Islet of Langerhans (tissue), 1 donor: ENCODE measurements at regions not wholly inside any gene's neighbourhood (a gene's known extent, or its start where the extent isn't known, plus 50 kb on each side); places are given as distances from the start of the nearest gene placed in this dataset.
A peak's percentile ranks its signal among the peaks of the same experiment; 100 is the strongest.
"Not testable (repeated sequence)": the region's sequence is repeated elsewhere in the genome, so short reads cannot be mapped to it uniquely, and the experiment has no call there.

ENCODE experiments used
- FAIRE-seq: peaks from one replicate; lab custom pipeline; 2011; peaks lifted over from hg19 to GRCh38; lab: Jason Lieb, UNC

DNA sequence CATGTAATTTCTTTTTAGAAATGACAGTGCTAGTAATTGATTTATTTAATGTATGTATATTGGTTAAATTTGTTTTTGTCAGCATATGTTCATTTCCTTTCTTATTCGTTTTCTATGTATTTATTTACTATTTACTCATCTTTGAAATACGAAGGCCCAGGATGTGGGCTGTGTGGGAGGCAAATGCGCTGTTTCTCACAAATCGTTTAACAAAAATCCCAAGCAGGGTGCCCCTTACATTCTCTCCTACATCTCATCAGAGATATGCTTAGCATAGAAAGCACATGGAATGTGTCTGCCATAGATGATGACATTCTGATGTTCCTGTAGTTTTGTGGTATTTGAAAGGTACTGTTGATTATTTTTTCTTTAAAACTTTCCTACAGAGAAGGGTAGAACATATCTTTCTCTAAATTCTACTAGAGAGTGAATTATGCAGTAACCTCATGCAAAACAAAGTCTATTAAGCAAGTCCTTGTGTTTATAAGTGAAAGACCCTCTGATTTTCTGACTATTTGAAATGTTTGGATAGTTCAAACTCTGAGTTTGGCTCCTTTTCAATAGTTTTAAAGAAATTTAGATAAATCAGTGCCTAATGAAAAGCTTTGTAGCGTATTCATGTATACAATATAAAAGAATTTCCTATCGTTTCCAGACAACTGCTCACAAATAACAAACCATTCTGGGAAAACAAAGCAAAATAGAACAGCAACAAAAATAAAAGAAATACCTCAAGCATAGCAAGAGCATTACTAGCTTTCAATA lies 111.1 kb upstream of the VGLL3 start:
- no peak for FAIRE-seq

DNA sequence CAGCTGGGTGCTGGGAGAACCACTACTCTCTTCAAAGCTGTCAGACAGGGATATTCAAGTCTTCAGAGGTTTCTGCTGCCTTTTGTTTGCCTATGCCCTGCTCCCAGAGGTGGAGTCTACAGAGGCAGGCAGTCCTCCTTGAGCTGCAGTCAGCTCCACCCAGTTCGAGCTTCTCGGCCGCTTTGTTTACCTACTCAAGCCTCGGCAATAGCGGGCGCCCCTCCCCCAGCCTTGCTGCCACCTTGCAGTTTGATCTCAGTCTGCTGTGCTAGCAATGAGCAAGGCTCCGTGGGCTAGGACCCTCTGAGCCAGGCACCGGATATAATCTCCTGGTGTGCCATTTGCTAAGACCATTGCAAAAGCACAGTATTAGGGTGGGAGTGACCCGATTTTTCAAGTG lies 106.8 kb upstream of the VGLL3 start:
- FAIRE-seq = not testable (repeated sequence)

DNA sequence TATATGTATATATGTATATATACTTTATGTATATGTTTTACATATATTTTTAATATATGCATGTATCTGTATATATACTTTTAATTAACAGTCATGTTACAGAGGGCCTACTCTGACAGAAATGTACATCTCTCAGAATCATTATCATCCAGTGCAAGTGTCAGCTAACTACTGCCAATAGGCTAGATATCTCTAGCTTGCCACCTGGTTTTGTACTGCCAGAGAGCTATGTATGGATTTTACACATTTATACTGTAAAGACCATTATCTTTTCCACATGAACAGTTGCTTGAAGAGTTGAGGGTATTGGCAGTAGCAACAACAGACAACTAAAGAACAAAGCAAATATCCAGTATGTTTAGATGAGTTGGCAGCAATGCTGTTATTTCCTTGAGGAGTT lies 99.7 kb upstream of the VGLL3 start:
- FAIRE-seq = no peak

DNA sequence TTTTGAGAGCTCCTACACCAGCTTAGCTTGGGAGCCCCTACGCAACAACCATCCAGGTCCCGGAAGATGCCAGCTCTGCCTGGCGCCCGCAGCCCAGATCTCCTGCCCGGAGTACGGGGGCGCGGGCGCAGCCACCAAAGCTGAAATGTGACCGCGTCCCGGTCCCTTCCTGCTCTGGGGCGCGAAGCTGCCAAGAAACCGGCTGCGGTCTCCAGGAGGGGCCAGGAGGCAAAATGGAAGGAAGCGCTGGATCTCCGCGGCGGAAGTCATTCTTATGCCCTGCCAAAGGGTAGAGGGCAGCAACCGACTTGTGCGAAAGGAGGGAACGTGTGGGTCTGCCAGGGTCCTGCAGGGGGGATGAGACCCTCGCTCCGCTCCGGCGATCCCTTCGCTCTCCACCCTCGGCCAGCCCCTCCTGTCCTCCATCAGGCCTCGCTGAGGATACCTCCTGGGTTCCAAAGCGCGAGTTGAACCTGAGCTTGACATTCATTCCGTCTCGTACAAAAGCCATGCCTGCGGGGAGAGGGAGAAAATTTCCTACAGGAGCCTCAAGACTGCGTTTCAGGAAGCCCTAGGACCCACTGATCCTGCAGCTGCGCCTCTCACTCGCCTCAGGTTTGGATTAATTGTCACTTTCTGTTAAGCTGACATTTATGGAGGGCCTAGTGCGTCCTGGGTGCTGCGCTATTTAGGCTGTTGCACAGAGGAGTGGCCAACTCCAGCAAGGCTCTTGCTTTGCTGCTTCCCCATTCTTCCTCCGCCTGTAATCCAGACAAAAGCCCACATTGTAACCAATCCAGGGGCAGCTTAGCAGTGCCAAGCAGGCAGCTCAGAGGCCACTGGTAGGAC lies 98.3 kb upstream of the VGLL3 start:
- no peak for FAIRE-seq

DNA sequence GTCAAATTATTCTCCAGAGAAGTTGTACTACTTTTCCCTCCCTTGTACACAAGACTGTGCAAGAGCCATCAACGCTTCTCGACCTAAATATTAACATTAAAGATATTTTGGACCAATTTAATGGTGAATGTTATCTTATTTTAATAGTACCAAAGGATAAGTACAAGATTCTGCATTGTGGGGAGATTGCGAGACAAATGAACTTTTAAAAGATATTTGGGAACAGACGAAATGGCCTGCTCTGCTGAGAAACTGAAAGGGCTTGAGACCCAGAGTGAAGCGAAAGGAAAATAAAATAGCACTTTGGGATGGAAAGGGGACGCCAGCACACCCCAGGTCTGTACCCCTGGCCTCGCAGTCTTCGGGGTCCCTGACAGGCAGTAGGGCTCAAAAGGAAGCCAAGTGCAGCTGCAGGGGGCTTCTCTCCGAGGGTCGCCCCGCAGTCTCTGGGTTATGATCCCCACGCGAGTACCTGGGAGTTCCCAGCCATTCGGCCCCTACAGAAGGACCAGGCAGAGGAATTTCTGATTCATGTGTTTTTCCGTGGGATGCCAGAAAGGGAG lies 97.6 kb upstream of the VGLL3 start:
- no peak for FAIRE-seq

DNA sequence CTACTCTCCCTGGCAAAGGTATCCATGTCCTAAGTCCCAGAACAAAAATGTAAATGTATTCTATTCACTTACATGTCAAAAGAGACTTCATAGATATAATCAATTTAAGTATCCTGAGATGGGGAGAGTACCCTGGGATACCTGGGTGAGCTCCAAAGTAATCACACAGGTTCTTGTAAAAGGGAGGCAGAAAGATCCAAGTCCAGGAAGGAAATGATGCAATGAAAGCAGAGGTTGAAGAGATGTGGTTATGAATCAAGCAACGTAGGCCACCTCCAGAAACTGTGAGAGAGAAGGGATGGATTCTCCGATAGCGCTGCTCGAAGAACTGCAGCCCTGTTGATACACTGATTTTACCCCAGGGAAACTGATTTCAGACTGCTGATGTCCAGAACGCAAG lies 93.9 kb upstream of the VGLL3 start:
- FAIRE-seq = no peak

DNA sequence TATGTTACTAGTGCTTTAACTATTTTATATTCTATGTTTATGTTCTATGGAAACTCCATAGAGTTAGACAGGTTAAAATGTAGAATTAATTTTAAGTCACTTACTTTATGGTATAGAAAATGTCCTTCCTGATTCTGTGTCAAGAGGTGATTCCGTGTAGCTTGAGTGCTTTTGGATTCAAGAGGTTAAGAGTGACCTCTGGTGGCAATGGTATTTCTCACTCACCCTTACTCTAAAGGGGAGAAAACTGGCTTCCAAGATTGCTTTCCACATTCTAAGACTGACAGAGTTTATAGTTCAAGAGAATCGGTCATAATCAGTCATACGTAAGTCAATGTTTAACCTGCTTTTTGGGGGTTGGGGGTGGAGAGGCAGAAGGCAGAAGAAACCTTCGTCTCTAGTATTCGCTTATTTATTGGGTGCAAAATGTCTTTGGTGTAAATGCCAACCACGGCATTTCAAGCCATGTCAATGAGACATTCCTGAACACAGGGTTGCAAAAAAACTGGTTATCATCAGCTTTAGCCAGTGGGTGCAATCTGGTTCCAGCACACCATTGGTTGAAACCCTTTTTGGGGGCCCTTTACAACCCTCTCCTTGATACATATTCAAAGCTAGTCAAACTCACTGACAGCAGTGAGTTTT lies 92.0 kb upstream of the VGLL3 start:
- peak; percentile 97 for FAIRE-seq

DNA sequence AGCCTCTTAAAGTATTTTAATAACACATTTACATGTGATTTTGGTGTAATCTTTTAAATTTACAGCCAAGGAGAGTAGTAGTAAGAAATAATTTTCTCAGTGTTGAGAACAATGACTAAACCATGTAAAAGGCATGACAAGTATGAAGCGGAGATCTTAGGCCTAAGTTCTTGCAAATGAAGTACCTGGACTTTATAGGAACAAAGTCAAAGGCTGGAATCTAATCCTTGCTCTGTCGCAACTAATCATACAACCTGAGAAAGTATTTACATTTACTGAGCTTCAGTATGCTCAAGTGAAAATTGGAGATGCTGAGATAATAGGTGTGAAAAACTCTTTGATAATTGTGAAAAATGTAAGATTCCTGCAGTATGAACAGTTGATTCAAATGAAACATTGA lies 86.4 kb upstream of the VGLL3 start:
- no peak for FAIRE-seq

DNA sequence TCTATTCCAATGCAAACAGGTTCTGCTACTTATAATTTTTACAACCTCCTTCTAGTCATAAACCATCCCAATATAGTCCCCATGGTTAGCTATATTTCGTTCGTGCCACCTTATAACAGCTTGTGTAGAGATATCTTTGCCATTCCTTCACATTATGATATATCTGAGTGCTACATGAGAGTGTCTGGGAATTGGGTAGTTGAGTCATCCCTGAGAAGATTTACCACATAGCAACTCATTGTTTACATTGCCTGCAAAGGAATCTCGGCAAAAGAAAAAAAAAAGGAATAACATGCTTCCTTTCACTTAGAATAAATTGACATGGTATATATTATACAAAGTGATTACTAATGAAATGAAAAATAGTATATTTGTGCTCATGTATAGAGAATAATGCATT lies 86.0 kb upstream of the VGLL3 start:
- FAIRE-seq = no peak

DNA sequence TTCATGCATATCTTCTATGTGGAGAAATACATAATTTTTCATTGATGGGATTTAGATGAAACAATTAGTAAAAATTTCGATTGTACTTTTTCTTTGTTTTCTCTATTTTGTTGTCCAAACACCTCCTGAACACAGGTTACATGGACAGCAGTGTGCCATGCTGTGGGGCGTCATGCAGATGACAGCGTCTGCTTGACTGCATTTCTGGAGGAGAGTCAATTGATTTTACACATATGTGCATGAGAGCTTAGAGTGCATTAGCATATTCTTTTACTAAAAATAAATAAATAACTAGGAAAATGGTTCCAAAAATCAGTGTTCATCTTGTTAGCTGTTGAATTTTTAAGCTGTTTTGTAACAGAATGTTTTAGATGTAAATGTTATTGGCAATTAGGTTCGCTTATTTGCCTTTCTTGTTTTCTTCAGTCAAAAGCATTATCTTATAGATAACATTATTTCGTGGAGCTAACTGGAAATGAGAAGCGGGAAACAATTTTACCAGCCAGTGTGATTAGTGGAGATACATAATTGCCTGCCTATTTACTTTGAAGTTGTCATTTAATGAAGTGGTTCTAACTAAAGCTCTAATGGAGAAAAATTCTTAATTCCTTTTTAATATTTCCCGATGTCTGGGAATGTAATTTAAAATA lies 82.7 kb upstream of the VGLL3 start:
- FAIRE-seq = no peak

DNA sequence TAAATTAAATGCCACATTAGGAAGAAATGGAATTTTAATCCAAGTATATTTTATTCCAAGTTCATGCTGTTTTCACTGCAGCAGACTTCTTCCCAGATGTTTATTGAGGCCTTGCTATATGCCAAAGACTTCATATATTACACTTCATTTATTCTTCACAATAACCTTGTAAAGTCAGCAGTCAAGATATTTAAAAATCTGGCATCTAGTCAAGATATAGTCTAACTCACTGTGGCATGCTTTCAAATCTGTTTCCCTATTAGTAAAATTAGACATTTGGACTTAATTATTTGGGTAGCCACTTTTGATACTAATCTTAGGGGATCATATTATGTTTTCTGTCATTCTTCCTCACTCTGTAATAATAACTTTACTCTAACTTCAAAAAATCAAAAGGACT lies 81.5 kb upstream of the VGLL3 start:
- no peak for FAIRE-seq

DNA sequence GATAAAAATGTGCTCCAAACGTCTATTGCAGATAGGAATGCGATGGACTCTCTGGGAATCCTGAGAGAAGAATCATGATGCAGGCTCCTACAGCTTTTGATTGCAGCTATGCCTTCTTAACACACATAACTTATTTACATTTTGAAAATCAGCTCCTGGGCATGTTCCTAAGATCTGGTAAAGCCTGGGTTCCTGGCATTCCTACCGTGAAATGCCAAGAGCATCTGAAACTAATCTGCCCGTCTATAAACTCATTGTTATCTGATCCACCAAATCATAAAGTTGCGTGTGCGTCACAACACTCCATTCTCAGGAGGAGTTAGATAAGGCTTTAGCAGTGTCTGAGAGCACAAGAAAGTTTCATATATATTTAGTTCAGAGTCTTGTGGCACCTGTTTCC lies 79.0 kb upstream of the VGLL3 start:
- no peak for FAIRE-seq

DNA sequence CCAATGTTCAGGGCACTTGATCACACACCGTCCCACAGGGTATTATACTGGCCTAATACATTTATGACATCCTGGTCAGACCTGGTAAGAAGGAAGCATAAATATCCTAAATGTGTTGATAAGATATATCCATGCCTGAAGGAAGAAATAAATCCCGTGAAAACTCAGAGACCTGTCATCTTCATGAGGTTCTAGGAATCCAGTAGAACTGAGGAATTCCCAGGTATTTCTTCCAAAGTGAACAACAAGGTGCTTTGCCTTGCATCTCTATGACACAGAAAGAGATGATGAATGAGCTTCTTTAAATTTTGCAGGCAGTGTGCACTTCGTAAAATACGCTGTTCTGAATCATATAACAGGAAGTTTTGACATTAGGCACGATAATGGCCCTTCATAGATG lies 78.1 kb upstream of the VGLL3 start:
- no peak for FAIRE-seq

DNA sequence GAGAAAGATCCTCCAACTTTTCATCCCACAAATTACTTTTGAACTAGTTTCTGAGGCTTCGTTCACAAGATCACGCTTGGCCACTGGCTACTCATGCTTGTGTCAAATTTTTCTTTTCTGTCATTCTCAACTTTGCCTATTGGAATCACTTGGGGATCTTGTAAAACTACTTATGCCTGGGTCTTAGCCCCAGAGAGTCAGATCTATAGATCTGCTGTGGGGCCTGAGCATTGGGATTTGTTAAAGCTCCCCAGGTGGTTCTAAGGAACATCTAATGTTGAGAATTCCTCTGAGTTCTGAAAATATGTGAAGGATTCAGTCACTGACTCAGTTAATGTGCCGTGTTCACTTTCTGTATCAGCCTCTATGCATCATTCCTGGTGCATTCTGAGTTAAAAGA lies 71.7 kb upstream of the VGLL3 start:
- no peak for FAIRE-seq

DNA sequence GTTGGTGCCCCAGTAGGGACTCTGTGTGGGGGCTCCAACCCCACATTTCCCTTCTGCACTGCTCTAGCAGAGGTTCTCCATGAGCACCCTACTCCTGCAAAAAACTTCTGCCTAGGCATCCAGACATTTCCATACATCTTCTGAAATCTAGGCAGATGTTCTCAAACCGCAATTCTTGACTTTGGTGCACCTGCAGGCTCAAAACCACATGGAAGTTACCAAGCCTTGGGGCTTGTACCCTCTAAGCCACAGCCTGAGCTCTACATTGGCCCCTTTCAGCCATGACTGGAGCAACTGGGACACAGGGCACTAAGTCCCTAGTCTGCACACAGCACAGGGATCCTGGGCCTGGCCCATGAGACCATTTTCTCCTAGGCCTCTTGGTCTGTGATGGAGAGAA lies 66.5 kb upstream of the VGLL3 start:
- FAIRE-seq = no peak

DNA sequence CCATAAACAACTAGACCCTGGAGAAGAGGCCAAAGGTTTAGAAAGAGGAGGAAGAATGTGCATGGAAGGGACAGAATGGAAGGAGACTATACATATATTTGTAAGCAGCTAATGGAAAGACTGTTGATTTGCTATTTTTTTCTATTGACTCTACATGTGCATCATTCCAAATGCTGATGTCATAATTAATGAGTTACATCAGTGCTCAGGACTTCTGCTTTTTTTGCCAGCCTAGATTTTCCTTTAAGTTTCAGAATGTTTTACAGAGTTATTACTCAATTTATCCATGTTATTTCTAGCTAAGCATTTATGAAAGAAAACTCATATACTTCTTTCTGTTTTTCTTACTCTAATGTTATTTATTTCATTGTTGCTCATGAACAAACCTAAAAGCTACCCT lies 62.6 kb upstream of the VGLL3 start:
- FAIRE-seq = no peak

DNA sequence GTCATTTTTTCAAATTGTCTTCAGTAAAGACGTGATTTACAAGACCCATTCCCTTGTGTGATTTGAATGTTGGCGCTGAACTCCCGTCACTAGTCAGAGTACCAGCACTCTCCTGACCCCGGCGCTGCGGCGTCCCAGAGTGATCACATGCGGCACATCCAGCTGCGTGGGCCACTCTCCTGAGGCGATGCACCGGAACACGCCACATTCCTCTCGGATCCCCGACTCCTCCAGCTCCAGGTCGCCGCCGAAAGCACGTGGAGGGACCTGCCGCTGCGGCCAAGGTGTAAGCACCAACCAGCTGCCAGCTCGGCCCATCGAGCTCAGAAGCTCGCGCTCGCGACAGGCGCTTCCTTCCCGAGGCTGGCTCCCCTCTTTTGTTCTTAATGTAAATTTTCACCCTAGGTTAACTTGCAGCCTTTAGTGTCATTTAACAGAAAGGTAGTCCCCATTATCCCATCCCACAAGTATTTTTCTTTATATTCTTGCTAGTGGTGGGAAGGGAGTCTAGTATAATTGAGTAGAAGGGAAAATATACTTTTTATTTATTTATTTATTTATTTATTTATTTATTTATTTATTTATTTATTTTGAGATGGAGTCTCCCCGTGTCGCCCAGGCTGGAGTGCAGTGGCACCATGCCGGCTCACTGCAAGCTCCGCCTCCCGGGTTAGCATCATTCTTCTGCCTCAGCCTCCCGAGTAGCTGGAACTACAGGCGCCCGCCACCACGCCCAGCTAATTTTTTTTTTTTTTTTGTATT lies 61.7 kb upstream of the VGLL3 start:
- FAIRE-seq = no peak

DNA sequence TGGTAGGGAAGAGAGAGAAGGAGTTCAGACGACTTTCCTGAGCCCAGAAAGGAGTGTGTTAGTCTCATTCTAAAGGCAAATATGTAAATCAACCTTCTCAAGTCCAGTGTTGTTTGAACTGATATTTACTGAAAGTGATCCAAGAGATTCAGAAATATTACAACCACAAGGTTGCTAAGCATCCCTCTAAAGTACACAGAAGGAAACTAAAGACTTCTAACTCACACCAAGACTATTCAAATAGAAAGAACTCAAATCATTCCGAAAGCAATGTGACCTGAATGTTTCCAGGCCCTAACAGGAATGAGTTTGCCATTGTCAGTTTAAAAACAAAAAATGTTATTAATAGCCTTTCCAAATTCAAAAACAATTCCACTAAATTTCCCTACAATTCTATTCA lies 56.9 kb upstream of the VGLL3 start:
- FAIRE-seq = no peak

DNA sequence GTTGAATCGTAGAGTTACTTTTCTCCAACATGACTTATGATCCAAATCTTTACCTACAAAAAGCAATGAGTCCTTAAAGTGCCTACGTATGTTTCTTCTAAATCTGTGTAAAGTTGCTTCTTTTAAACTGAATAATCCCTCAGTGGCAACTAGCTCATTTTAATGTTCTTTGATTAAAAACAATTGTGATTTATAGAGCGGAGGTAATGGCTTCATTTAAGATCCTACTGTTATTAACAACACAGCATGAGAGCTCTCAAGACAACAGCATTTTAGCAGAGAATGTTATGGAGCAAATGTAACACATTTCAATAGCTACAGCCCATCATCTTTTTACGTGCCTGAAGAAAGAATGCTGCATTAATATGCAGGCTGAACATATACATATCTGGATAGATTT lies 55.3 kb upstream of the VGLL3 start:
- FAIRE-seq = no peak

DNA sequence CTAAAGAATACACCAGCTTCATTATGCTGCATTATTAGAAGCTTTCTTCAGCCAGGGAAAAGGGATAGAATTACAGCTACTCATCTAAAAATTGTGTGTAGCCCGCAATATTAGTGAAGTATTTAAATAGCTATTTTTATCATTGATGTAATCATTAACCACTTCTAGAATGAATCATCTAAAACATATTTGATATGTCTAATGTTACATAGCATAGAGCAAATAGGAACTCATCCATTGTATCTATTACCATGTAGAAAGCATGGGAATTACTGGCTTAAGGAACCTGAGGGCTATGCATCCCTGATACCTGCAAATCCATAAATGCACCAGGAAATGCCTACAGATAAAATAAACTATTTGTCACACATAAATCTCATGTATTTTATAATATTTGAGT lies 54.5 kb upstream of the VGLL3 start:
- no peak for FAIRE-seq

DNA sequence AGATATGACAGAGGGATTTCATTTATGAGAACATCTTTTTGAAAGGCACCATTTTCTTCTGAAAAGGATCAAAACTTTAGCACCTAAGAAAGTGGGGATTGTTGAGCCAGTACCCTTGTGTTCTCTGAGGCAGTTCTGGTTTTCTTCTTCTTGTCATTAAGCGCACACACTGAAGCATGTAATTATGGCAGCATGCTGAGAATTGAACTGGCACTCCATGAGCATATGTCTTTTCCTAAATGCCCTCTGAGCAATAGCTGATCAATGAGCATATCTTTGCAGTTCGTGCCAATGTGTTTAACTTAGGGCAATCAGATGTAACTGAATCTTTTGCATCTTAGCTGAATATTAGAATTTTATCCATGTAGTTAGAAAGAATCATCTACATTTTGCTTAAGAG lies 53.9 kb upstream of the VGLL3 start:
- no peak for FAIRE-seq

DNA sequence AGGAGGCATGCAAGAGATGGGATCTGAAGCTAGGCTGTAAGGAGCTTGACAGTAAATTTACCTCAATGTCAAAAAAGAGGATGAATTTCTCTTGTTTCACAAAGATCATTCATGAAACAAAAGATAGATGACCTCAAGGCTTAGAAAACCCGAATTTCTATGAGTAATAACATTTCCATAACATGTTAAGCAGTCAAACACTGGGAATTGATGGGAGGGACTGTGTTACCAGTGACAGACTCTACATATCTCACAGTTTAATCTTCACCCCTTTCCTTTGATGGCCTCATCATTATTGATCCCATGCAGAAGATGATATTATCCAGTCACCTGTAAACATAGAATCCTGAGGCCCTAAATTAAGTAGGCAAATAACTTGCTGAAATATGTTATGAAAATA lies 53.5 kb upstream of the VGLL3 start:
- FAIRE-seq = no peak
